DND-41 (cell line): ENCODE measurements at regions not wholly inside any gene's neighbourhood (a gene's known extent, or its start where the extent isn't known, plus 50 kb on each side); places are given as distances from the start of the nearest gene placed in this dataset.

ENCODE experiments used
- CTCF ChIP-seq: IDR thresholded peaks from 2 replicates; pipeline ENCODE4 v1.5.1; 2012; ENCODE audit warnings: borderline replicate concordance, low read length, moderate library complexity, mild to moderate bottlenecking; ENCODE audit not compliant: poor library complexity, severe bottlenecking; ENCODE audit errors: extremely low read depth
- EZH2 ChIP-seq: IDR thresholded peaks from 3 replicates; pipeline ENCODE4 v1.6.1; 2012; ENCODE audit warnings: borderline replicate concordance, low read depth, mild to moderate bottlenecking, moderate library complexity, low read length, inconsistent platforms; ENCODE audit not compliant: severe bottlenecking

- no peak for TF ChIP-seq EZH2
- TF ChIP-seq CTCF: no peak
Measured at GRCh38 chr9:29348999-29349398, 1775.7 kb upstream of the C9orf72 start.
